ENCODE measurements at regions not wholly inside any gene's neighbourhood (a gene's known extent, or its start where the extent isn't known, plus 50 kb on each side); places are given as distances from the start of the nearest gene placed in this dataset.

DNA sequence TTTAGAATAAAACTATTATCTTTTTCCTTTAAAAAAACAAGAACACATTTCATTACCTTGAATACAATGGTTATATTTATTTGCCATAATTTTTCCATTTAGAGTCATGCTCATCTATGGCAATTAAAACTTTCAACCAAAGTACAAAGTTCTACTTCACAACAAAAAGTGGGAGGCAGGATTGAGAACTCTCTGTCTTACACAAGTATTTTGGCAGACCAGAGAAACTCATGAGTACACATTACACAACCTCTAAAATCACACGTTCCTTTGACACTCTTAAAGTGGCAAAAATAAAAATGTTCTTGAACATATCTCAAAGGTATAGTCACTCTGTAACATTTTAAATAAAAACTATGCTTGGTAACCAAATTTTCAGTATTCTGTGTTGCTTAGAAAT lies 213.4 kb downstream of the IL15 start:
- Histone ChIP-seq H3K36me3 (ENCODE audit: control insufficient read depth, insufficient read depth, low read length) (no peaks in the 10 kb centered on the region), H3K9me3 (ENCODE audit: control insufficient read depth, low read length) (peaks cover 5% of the 10 kb centered on the region), H3K4me1 (ENCODE audit: control insufficient read depth, insufficient read depth, low read length) (peaks cover 21% of the 10 kb centered on the region), H3K27ac (ENCODE audit: low read depth, low read length) (no peak overlapping the region), H3K4me3 (ENCODE audit: low read length) (no peak overlapping the region), H3K27me3 (ENCODE audit: control insufficient read depth, insufficient read depth, low read length, poor library complexity, severe bottlenecking) (no peaks in the 10 kb centered on the region), H3K9ac (ENCODE audit: extremely low read depth, low read length, poor library complexity, severe bottlenecking) (no peak overlapping the region)
- WGBS, 2 experiments (ENCODE audit: insufficient coverage in 1 of 2, insufficient read length in 1 of 2), result 70% methylated on average over 1 of the region's 1 CpG; no CpG with 5 or more reads in 1 of the 2 experiments
- H3K4me1 Mint-ChIP-seq, result peaks cover 9% of the 10 kb centered on the region
- TF ChIP-seq, protein P1, sequence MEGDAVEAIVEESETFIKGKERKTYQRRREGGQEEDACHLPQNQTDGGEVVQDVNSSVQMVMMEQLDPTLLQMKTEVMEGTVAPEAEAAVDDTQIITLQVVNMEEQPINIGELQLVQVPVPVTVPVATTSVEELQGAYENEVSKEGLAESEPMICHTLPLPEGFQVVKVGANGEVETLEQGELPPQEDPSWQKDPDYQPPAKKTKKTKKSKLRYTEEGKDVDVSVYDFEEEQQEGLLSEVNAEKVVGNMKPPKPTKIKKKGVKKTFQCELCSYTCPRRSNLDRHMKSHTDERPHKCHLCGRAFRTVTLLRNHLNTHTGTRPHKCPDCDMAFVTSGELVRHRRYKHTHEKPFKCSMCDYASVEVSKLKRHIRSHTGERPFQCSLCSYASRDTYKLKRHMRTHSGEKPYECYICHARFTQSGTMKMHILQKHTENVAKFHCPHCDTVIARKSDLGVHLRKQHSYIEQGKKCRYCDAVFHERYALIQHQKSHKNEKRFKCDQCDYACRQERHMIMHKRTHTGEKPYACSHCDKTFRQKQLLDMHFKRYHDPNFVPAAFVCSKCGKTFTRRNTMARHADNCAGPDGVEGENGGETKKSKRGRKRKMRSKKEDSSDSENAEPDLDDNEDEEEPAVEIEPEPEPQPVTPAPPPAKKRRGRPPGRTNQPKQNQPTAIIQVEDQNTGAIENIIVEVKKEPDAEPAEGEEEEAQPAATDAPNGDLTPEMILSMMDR (conservative IDR thresholded peaks at IDR 0.05), result no peak
- peaks cover 23% of the 10 kb centered on the region for H3K9me3 Mint-ChIP-seq
- H3K27me3 Mint-ChIP-seq (ENCODE audit: insufficient read depth), result no peaks in the 10 kb centered on the region
- no peak overlapping the region for H3K27ac Mint-ChIP-seq
- H3K36me3 Mint-ChIP-seq (ENCODE audit: low read depth), result no peaks in the 10 kb centered on the region
- DNase-seq, result no peak
- no peak overlapping the region for H3K4me3 Mint-ChIP-seq

DNA sequence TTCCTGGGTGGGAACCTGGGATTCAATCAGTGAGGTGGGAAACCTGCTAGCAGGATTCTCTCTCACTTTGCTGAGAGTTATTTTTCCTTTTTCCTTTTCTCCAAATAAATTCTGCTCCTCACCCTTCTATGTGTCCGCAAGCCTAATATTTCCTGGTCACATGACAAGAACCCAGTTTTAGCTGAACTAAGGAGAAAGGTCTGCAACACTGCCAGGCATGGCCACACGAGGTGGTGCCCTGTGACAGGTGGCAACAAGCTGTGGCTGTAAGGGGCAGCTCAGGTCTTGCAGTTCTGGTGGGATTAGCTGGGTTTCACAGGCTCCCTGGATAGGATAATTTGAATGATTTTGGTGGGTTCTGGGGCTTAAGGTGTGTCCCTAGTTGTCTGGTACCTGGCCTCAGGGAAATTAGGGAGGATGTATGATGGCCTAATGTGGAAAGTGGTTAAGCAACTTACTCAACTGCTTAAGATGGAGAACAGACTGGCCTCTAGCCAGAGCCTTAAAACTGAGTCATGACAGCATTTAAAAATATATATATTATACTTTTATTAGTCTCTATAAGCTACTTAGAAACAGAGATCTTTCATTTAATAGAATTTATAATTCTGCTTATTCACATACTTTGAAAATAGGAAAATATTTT lies 215.0 kb downstream of the IL15 start:
- Mint-ChIP-seq H3K27ac (no peak overlapping the region), H3K36me3 (ENCODE audit: low read depth) (no peaks in the 10 kb centered on the region), H3K27me3 (ENCODE audit: insufficient read depth) (no peaks in the 10 kb centered on the region), H3K9me3 (peaks cover 38% of the 10 kb centered on the region), H3K4me3 (no peak overlapping the region), H3K4me1 (peaks cover 2% of the 10 kb centered on the region)
- WGBS, 2 experiments (ENCODE audit: insufficient coverage in 1 of 2, insufficient read length in 1 of 2), result 88 to 90% methylated on average over 2 of the region's 2 CpGs
- Histone ChIP-seq H3K9me3 (ENCODE audit: control insufficient read depth, low read length) (peaks cover 20% of the 10 kb centered on the region), H3K36me3 (ENCODE audit: control insufficient read depth, insufficient read depth, low read length) (no peaks in the 10 kb centered on the region), H3K27me3 (ENCODE audit: control insufficient read depth, insufficient read depth, low read length, poor library complexity, severe bottlenecking) (no peaks in the 10 kb centered on the region), H3K4me3 (ENCODE audit: low read length) (no peak overlapping the region), H3K4me1 (ENCODE audit: control insufficient read depth, insufficient read depth, low read length) (peaks cover 14% of the 10 kb centered on the region), H3K27ac (ENCODE audit: low read depth, low read length) (no peak overlapping the region), H3K9ac (ENCODE audit: extremely low read depth, low read length, poor library complexity, severe bottlenecking) (no peak overlapping the region)
- no peak for DNase-seq
- TF ChIP-seq, protein P1 (conservative IDR thresholded peaks at IDR 0.05), result no peak

DNA sequence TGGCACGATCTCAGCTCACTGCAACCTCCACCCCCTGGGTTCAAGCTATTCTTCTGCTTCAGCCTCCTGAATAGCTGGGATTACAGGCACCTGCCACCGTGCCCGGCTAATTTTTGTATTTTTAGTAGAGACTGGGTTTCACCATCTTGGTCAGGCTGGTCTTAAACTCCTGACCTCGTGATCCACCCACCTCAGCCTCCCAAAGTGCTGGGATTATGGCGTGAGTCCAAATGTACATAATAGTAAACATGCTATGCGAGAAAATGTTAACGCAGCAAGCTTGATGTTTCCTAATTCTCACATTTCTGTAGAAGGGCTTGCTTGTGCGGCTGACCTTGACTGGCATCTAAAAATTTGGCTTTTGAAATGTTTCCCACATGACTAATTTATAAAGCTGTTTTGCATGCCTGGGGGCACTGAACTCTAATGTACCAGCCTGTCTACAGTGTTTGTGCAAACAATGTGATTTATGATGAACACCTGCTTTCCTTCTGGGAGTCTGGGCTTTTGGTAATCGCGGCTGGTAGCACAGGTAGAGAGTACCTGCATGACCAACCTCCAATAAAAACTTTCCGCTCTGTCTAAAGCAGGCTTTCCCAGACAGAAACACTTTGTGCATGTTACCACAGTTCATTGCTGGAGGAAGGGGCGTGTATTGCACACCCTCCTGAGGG lies 216.8 kb downstream of the IL15 start:
- Mint-ChIP-seq H3K4me3 (no peak overlapping the region), H3K36me3 (ENCODE audit: low read depth) (no peaks in the 10 kb centered on the region), H3K4me1 (no peaks in the 10 kb centered on the region), H3K9me3 (peaks cover 38% of the 10 kb centered on the region), H3K27ac (no peak overlapping the region), H3K27me3 (ENCODE audit: insufficient read depth) (no peaks in the 10 kb centered on the region)
- H3K27me3 ChIP-seq (ENCODE audit: control insufficient read depth, insufficient read depth, low read length, poor library complexity, severe bottlenecking), result no peaks in the 10 kb centered on the region
- H3K9me3 ChIP-seq (ENCODE audit: control insufficient read depth, low read length), result peaks cover 29% of the 10 kb centered on the region
- no peak overlapping the region for H3K27ac ChIP-seq (ENCODE audit: low read depth, low read length)
- H3K4me3 ChIP-seq (ENCODE audit: low read length), result no peak overlapping the region
- no peaks in the 10 kb centered on the region for H3K36me3 ChIP-seq (ENCODE audit: control insufficient read depth, insufficient read depth, low read length)
- DNase-seq, result no peak
- TF ChIP-seq, protein P1 (conservative IDR thresholded peaks at IDR 0.05), result no peak
- WGBS, 2 experiments (ENCODE audit: insufficient coverage in 1 of 2, insufficient read length in 1 of 2), result 94 to 95% methylated on average over 12 of the region's 12 CpGs
- peaks cover 6% of the 10 kb centered on the region for H3K4me1 ChIP-seq (ENCODE audit: control insufficient read depth, insufficient read depth, low read length)
- H3K9ac ChIP-seq (ENCODE audit: extremely low read depth, low read length, poor library complexity, severe bottlenecking), result no peak overlapping the region

All from endodermal cell (in vitro differentiated cells).